ENCODE measurements at regions not wholly inside any gene's neighbourhood (a gene's known extent, or its start where the extent isn't known, plus 50 kb on each side); places are given as distances from the start of the nearest gene placed in this dataset.
A peak's percentile ranks its signal among the peaks of the same experiment; 100 is the strongest.

GRCh38 chr4:156673483-156673882 is 298.1 kb downstream of the PDGFC start:
- intact Hi-C loops (cut with micrococcal nuclease), result no loop called here
- in situ Hi-C loops (cut with MboI; ENCODE audit: low sequenced_read_pairs), result no loop called here

More at GRCh38 chr4:156673483-156673882, 298.1 kb downstream of the PDGFC start:
- Histone ChIP-seq H4K20me1 (ENCODE audit: insufficient read depth, low read length) (no peaks in the 10 kb centered on the region), H2BK20ac (ENCODE audit: low read depth, low read length) (no peak overlapping the region), H3K14ac (replicated peaks; ENCODE audit: low read depth, low read length) (no peak overlapping the region), H3K36me3 (ENCODE audit: control insufficient read depth, insufficient read depth, low read length) (no peaks in the 10 kb centered on the region), H4K91ac (ENCODE audit: insufficient read depth, low read depth, low read length) (no peak overlapping the region), H2AK9ac (replicated peaks; ENCODE audit: low read depth, low read length, poor library complexity) (no peak overlapping the region), H3K27me3 (ENCODE audit: control insufficient read depth, insufficient read depth, low read length) (no peaks in the 10 kb centered on the region), H3K79me1 (ENCODE audit: low read depth in 1 of 2, low read length in 2 of 2) (no peaks in the 10 kb centered on the region), H3K9ac (ENCODE audit: low read depth, low read length) (no peak overlapping the region), H2AFZ (replicated peaks; ENCODE audit: low read length, poor library complexity) (no peak overlapping the region), H3K27ac (ENCODE audit: insufficient read depth, low read length) (no peak overlapping the region), H4K8ac (ENCODE audit: low read depth in 2 of 2, low read length in 2 of 2) (no peak overlapping the region), H3K56ac (ENCODE audit: extremely low read depth, insufficient read depth, low read length) (no peak overlapping the region), H3K18ac (ENCODE audit: low read depth, low read length) (no peak overlapping the region), H3K9me3 (ENCODE audit: control insufficient read depth, insufficient read depth, low read length) (no peaks in the 10 kb centered on the region), H3K23ac (ENCODE audit: low read depth, low read length) (no peak overlapping the region), H3K4me3 (ENCODE audit: insufficient read depth, low read depth, low read length) (no peak overlapping the region), H2AK5ac (ENCODE audit: low read depth, low read length) (no peak overlapping the region), H2BK5ac (ENCODE audit: low read depth, low read length, poor library complexity, severe bottlenecking) (no peak overlapping the region), H3K4me1 (ENCODE audit: control insufficient read depth, insufficient read depth, low read length) (no peaks in the 10 kb centered on the region; the same call in 1 of the 2 replicates), H4K5ac (ENCODE audit: low read depth, low read length) (no peak overlapping the region), H2BK120ac (ENCODE audit: low read depth, low read length) (no peak overlapping the region), H2BK15ac (ENCODE audit: low read depth, low read length) (no peak overlapping the region), H3K4ac (ENCODE audit: low read depth, low read length) (no peak overlapping the region), H3K4me2 (ENCODE audit: low read depth, low read length) (no peak overlapping the region), H3K9me1 (ENCODE audit: insufficient read depth, low read length) (no peaks in the 10 kb centered on the region)
- DNase-seq, result peak; percentile 16
- ChIA-PET POLR2A (ENCODE audit: unreplicated experiment) (no interaction called here), CTCF (no interaction called here)
- BruUV-seq (replicated peaks), result no TSS peak
- dilution Hi-C loops (cut with HindIII; ENCODE audit: low sequenced_read_pairs, unreplicated experiment), result no loop called here
- no peak for TF ChIP-seq NFE2L2 (IDR thresholded peaks at IDR 0.05; ENCODE audit: low read depth, low read length)
- TF ChIP-seq RAD21 (IDR thresholded peaks at IDR 0.05; ENCODE audit: low read length), result no peak
- TF ChIP-seq SMC3 (IDR thresholded peaks at IDR 0.05; ENCODE audit: low read depth, low read length), result no peak
- TF ChIP-seq MAZ (IDR thresholded peaks at IDR 0.05; ENCODE audit: borderline replicate concordance, low read depth, low read length), result no peak
- TF ChIP-seq CEBPB (IDR thresholded peaks at IDR 0.05; ENCODE audit: low read depth, low read length), result no peak
- no peak for TF ChIP-seq CTCF (conservative IDR thresholded peaks at IDR 0.05; ENCODE audit: low read depth, low read length)
- no peak for TF ChIP-seq FOS (IDR thresholded peaks at IDR 0.05; ENCODE audit: low read depth, low read length)
- TF ChIP-seq BHLHE40 (IDR thresholded peaks at IDR 0.05; ENCODE audit: low read depth, low read length), result no peak
- TF ChIP-seq MXI1 (IDR thresholded peaks at IDR 0.05; ENCODE audit: borderline replicate concordance, low read depth, low read length), result no peak
- no peak for TF ChIP-seq MAFK (IDR thresholded peaks at IDR 0.05; ENCODE audit: low read depth, low read length)
- no CpG with 5 or more reads among the region's 4 CpGs for WGBS, 2 experiments (ENCODE audit: extremely low coverage in 2 of 2, insufficient read length in 1 of 2)
- no peak for ATAC-seq (ENCODE audit: low read depth)
